Type B pancreatic cell (in vitro differentiated cells): ENCODE measurements at regions not wholly inside any gene's neighbourhood (a gene's known extent, or its start where the extent isn't known, plus 50 kb on each side); places are given as distances from the start of the nearest gene placed in this dataset.

Experiments used
- DNase-seq: peaks from one replicate; pipeline ENCODE4 v3.0.0; 2021; ENCODE audit warnings: mixed read lengths; ENCODE audit not compliant: unreplicated experiment; ENCODE audit errors: extremely low spot score
- H3K27ac Mint-ChIP-seq: 2 replicates; pipeline ENCODE4 v1.8.0; 2021; ENCODE audit warnings: mild to moderate bottlenecking, mixed read lengths
- H3K27me3 Mint-ChIP-seq: 2 replicates; pipeline ENCODE4 v1.8.0; 2021; ENCODE audit warnings: mixed read lengths
- H3K36me3 Mint-ChIP-seq: 2 replicates; pipeline ENCODE4 v1.8.0; 2021; ENCODE audit warnings: mixed read lengths
- H3K4me1 Mint-ChIP-seq: one replicate; pipeline ENCODE4 v1.8.0; 2021; ENCODE audit warnings: mixed read lengths; ENCODE audit not compliant: unreplicated experiment
- H3K4me3 Mint-ChIP-seq: 2 replicates; pipeline ENCODE4 v1.8.0; 2021; ENCODE audit warnings: mild to moderate bottlenecking, mixed read lengths
- H3K9me3 Mint-ChIP-seq: 2 replicates; pipeline ENCODE4 v1.8.0; 2021; ENCODE audit warnings: mixed read lengths
- CTCF ChIP-seq: fragments of 200-600 bp; sonication (generic); conservative IDR thresholded peaks from 2 replicates; pipeline ENCODE4 v1.5.0; 2021; ENCODE audit warnings: antibody characterized with exemption, mild to moderate bottlenecking

GRCh38 chr6:145227593-145227992 is 507.7 kb downstream of the EPM2A start:
- H3K27me3 Mint-ChIP-seq, result peaks cover 6% of the 10 kb centered on the region
- no peak overlapping the region for H3K4me3 Mint-ChIP-seq
- no peak for DNase-seq
- TF ChIP-seq CTCF, result no peak
- H3K27ac Mint-ChIP-seq, result no peak overlapping the region
- no peaks in the 10 kb centered on the region for H3K36me3 Mint-ChIP-seq
- H3K4me1 Mint-ChIP-seq, result no peaks in the 10 kb centered on the region
- H3K9me3 Mint-ChIP-seq, result peaks cover 3% of the 10 kb centered on the region

GRCh38 chr6:145228962-145229582 is 506.2 kb downstream of the EPM2A start:
- Mint-ChIP-seq H3K27me3 (peaks cover 6% of the 10 kb centered on the region), H3K4me3 (no peak overlapping the region), H3K9me3 (peaks cover 13% of the 10 kb centered on the region), H3K27ac (no peak overlapping the region), H3K4me1 (no peaks in the 10 kb centered on the region), H3K36me3 (no peaks in the 10 kb centered on the region)
- TF ChIP-seq CTCF, result no peak
- DNase-seq, result no peak

GRCh38 chr6:145233955-145234354 is 501.4 kb downstream of the EPM2A start:
- no peak overlapping the region for H3K27ac Mint-ChIP-seq
- no peak for DNase-seq
- H3K9me3 Mint-ChIP-seq, result peaks cover 13% of the 10 kb centered on the region
- no peak for TF ChIP-seq CTCF
- no peak overlapping the region for H3K4me3 Mint-ChIP-seq
- H3K27me3 Mint-ChIP-seq, result peaks cover 6% of the 10 kb centered on the region
- no peaks in the 10 kb centered on the region for H3K36me3 Mint-ChIP-seq
- H3K4me1 Mint-ChIP-seq, result peaks cover 6% of the 10 kb centered on the region

GRCh38 chr6:145235207-145235606 is 500.1 kb downstream of the EPM2A start:
- DNase-seq, result no peak
- no peak for TF ChIP-seq CTCF
- no peak overlapping the region for H3K27ac Mint-ChIP-seq
- peaks cover 13% of the 10 kb centered on the region for H3K9me3 Mint-ChIP-seq
- H3K36me3 Mint-ChIP-seq, result no peaks in the 10 kb centered on the region
- H3K4me3 Mint-ChIP-seq, result no peak overlapping the region
- peaks cover 6% of the 10 kb centered on the region for H3K4me1 Mint-ChIP-seq
- H3K27me3 Mint-ChIP-seq, result peaks cover 6% of the 10 kb centered on the region

- Mint-ChIP-seq H3K36me3 (no peaks in the 10 kb centered on the region), H3K4me1 (peaks cover 6% of the 10 kb centered on the region), H3K27me3 (peaks cover 3% of the 10 kb centered on the region)
Measured at GRCh38 chr6:145238787-145239186, 496.5 kb downstream of the EPM2A start.

More at GRCh38 chr6:145238787-145239186, 496.5 kb downstream of the EPM2A start:
- H3K9me3 Mint-ChIP-seq, result no peaks in the 10 kb centered on the region
- DNase-seq, result no peak
- no peak for TF ChIP-seq CTCF
- no peak overlapping the region for H3K27ac Mint-ChIP-seq
- no peak overlapping the region for H3K4me3 Mint-ChIP-seq
